Activated CD8-positive, alpha-beta memory T cell treated with anti-CD3 and anti-CD28 coated beads for 4 hours (primary cell): ENCODE measurements at regions not wholly inside any gene's neighbourhood (a gene's known extent, or its start where the extent isn't known, plus 50 kb on each side); places are given as distances from the start of the nearest gene placed in this dataset.
"Not testable (repeated sequence)": the region's sequence is repeated elsewhere in the genome, so short reads cannot be mapped to it uniquely, and the experiment has no call there.

Experiments
- DNase-seq, 2 donors: peaks; one replicate each; pipeline ENCODE4 v3.0.0-alpha.2; 2020; ENCODE audit warnings: low read depth in 2 of 2

DNA sequence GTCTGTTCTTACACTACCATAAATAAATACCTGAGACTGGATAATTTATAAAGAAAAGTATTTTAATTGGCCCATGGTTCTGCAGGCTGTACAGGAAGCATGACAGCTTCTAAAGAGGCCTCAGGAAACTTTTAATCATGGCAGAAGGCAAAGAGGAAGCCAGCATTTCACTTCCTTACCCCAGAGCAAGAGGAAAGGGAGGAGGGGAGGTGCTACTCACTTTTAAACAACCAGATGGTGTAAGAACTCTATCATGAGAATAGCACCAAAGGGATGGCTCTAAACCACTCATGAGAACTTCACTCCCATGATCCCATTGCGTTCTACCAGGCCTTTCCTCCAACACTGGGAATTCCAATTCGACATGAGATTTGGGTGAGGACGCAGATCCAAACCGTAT, 344.4 kb upstream of the SLC39A10 start:
- DNase-seq: no peak

DNA sequence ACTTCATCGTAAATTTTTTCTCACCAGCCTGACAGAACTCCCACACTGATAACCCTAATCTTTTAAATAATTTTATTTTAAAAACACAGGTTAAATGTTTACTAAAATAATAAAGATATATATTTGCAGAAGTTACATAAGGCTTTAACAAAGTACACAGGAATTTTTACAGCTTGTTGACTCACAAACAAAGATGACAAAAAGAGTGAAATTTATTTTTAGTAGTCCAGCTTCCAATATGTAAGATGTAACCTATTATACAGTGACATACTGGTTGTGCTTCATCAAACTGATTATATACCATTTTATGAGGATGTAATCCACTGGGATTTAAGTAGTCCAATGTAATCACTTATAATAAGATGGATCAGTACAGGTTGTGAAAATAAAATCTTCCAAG, 348.9 kb upstream of the SLC39A10 start:
- DNase-seq: no peak

DNA sequence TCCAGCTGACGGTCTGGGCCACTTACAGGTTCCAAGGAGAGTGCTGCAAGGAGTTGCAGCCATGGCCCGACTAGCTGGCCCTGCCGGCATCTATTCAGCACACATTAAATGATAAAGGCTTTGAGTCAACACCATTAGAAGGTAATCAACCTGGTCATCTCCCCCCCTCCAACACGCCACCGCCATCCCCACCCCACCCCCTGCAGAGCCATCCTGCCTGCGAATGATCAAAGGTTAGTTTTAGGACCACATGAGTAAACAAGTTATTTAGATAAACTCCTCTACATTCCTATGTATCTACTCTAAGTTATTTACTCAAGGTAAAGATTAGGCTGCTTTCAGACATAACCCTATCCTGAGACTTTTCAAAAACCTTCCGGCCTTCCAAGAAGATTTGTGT, 349.3 kb upstream of the SLC39A10 start:
- DNase-seq: no peak

DNA sequence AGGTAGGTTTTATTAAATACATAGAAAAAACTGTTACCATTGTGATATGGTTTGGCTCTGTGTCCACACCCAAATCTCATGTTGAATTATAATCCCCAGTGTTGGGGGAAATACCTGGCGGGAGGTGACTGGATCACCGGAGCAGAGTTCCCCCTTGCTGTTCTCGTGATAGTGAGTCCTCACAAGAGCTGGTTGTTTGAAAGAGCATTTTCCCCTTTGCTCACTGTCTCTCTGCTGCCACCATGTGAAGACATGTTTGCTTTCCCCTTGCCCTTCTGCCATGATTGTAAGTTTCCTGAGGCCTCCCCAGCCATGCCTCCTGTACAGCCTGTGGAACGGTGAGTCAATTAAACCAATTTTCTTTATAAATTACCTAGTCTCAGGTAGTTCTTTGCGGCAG, 352.7 kb upstream of the SLC39A10 start:
- no peak for DNase-seq

DNA sequence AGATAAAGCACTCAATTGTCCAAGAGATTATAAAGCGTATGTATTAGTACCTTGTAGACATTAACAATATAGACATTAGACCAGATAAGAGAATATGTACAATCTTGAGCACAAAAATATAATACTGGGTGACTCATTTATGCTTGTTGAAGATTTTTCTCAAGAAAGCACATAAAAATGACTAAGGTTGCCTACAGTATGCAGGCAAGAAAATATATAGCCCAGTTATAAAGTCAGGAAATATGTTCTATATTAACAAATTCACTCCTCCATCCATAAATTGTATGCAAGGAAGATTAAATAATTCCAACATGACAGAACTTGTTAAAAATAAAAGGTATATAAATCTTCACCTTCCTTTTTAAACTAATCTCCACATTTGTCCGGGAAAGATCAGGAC, 356.4 kb upstream of the SLC39A10 start:
- no peak for DNase-seq

DNA sequence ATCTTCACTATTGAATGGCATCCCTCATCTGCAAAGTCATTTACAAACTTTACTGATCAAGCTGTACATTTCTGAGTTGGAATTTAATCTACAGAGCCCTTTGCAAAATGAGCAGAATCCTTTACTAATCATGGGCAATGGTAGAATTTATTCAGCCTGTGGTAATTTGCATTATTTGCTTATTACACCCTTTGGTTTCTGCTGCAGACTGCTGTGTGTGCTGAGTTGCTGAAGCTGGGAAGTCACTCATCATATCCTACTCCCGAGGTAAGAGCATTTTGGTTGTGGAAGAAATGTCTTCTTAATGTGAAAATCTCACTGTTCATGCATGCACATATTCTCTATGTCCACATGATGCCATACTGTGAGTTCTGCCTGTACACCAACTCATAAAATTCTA, 357.4 kb upstream of the SLC39A10 start:
- DNase-seq: no peak

DNA sequence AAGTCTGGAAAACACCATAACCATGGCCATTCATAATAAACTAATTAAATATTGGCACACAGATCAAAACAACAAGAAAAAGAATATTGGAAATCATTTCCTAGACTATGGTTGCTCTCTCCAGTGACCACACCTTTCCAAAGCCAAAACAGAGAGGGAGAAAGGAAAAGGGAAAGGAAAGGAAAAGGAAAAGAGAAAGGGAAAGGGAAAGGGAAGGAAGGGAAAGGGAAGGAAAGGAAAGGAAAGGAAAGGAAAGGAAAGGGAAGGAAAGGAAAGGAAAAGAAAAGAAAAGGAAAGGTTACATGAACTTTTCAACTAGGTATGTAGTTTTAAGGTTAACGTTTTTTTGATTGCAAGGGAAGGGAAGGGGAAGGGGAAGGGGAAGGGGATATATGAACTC, 360.5 kb upstream of the SLC39A10 start:
- no peak for DNase-seq

DNA sequence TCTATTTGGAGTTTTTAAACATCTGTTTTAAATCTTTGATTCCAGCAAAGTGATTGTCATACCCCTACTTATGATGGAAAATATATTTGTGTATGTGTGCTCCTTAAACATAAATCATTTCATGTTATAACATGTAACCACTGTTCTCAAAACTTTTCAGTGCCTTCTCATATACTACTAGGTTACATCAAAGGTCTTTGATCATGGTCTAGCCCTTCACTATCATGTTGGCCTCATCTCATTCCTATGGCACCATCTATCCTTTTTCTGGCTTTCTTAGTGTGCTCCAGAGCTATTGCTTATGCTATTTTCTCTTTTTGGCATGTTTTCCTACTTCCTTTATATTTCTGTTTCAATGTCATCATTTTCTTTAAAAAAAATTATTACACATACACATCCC, 367.9 kb upstream of the SLC39A10 start:
- DNase-seq: no peak

DNA sequence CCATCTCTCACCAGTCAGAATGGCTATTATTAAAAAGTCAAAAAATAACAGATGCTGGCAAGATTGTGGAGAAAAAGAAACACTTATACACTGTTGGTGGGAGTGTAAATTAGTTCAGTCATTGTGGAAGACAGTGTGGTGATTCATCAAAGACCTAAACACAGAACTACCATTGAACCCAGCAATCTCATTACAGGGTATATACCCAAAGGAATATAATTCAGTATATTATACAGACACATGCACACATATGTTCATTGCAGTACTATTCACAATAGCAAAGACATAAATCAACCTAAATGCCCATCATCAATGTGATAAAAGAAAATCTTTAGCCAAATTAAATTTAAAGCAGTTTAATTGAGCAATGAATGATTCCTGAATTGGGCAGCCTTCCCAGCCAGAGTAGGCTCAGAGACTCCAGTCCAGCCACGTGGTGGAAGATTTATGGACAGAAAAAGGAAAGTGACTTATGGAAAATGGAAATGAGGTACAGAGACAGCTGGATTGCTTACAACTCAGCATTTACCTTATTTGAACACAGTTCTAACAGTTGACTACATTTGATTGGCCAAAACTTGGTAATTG, 377.1 kb upstream of the SLC39A10 start:
- no peak for DNase-seq

DNA sequence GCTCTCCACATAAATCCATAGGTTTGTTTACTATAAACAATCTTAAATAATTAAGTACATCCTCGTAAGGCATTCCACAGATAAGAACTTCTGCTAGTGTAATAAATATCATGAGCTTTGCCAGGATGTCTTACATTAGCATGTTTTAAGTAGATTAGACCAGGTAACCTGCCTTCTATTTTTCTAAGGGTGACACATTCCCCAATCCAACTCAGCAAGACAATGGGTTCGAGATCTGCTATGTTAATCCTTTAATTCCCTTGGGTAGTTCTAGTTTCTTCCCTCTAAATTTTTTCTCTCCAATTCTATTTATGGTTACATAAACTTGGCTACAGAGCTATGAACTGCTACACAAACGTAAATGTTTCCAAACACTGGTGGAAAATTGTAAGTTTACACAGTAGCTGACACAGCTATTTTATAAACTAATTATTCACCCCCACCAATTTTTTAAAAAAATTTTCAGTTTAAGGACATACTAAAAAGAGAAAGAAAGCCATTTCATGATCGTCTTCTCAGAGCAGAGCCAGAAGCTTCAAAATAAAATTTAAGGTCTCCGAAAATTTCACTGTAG, 386.5 kb upstream of the SLC39A10 start:
- DNase-seq: no peak

DNA sequence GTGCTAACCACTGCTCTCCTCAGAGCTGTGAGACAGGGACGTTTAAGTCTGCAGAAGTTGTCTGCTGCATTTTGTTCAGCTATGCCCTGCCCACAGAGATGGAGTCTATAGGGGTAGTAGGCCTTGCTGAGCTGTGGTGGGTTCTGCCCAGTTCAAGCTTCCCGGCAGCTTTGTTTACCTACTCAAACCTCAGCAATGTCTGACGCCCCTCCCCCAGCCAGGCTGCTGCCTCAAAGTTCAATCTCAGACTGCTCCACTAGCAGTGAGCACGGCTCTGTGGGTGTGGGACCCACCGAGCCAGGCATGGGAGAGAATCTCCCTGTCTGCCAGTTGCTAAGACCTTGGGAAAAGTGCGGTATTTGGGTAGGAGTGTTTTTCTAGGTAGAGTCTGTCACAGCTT, 387.8 kb upstream of the SLC39A10 start:
- no peak for DNase-seq

DNA sequence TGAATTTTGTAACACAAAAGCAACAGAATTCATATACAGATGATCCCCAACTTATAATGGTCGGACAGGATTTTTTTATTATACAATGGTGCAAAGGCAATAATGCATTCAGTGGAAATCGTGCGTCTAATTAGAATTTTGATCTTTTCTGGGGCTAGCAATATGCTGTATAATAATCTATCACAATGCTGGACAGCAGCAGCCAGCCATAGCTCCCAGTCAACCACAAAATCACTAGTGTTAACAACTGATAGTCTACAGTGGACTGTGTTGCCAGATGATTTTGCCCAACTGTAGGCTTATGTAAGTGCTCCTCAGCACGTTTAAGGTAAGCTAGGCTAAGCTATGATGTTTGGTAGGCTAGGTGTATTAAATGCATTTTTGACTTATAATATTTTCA, 399.0 kb upstream of the SLC39A10 start:
- DNase-seq: no peak

DNA sequence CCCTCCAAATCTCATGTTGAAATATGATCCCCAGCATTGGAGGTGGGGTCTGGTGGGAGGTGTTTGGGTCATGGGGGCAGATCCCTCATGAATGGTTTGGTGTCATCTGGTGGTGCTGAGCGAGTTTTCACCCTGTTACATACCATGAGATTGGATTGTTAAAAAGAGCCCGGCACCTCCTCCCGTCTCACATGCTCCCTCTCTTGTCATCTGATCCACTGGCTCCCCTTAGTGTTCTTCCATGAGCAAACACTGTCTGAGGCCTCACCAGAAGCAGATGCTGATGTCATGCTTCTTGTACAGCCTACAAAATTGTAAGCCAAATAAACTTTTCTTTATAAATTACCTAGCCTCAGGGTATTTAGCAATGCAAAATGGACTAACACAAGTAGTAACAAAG, 405.0 kb upstream of the SLC39A10 start:
- no peak for DNase-seq

DNA sequence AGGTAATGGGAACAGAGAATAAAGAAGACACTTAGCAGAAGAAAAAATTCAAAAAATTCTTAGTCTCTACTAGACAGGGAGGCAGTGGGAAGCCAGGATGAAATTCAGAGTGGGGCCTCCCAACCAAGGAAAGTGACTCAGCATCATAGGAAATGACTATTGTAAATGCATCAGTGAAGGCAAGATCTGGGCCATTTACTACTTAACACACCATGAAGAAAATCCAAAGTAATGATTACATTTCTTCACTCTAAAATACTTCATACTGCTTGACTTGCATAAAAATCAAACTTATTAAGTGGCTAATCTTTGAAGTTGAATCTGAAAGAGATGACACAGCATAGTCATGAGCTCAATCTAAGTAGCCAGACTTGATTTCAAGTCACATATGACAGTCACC, 405.8 kb upstream of the SLC39A10 start:
- DNase-seq: no peak

DNA sequence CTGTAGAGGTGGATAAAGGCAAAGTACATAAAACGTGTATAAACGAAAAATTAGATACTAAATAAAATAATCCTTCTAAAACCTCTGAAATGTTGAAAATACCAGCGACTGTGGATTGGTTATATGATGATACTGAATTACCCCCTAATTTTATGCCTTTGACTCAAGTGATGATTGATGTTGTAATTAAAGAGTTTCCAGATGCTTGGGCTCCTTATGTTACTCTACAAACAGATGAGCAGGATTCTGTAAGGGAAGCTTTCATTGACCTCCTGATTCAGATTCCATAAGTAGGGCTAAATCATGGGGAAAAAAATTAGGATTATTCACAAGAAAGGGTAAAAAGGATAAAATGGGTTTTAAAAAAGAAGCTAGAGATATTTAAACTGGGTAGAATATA, 418.2 kb upstream of the SLC39A10 start:
- no peak for DNase-seq

DNA sequence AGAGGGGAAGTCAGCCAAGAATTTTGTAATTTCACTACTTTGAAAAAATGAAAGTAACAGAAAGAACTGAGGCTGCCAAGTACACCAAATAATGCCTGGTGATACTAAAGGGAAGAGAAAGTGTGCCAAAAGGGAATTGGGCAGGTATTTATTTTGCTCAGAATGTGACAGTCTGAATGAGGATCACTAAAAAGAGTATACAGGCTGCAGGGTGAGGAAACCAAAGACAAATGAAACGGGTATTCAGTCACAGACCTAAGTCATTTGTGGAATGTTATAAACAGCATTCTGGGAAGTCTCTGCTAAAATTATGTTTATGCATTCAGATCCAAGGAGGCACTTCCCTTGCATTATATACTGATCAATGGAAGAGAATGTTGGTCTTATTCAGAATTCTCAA, 418.6 kb upstream of the SLC39A10 start:
- DNase-seq: no peak

DNA sequence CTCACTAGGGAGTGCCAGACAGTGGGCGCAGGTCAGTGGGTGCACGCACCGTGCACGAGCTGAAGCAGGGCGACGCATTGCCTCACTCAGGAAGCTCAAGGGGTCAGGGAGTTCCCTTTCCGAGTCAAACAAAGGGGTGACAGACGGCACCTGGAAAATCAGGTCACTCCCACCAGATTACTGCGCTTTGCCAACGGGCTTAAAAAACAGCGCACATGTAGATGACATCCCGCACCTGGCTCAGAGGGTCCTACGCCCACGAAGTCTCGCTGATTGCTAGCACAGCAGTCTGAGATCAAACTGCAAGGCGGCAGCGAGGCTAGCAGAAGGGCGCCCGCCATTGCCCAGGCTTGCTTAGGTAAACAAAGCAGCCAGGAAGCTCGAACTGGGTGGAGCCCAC, 428.5 kb upstream of the SLC39A10 start:
- DNase-seq: not testable (repeated sequence)

DNA sequence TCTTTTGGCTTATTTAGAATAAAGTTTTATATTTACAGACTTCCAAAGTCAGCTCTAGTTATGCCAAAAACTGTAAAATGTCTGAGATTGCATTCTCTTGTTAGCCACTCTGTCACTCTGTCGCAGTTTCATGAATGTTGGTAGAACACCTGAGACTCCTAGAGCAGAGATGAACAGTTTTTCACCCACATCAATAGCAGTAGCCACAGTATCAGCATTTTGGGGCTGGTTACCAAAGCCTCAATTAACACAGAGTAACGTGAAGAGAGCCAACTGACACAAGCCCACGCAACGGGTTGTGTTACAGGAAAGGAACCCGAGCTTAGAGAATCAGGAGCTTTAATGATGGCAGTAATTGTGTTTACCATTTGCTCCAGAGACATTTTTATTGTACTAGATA, 443.0 kb upstream of the SLC39A10 start:
- DNase-seq: no peak

DNA sequence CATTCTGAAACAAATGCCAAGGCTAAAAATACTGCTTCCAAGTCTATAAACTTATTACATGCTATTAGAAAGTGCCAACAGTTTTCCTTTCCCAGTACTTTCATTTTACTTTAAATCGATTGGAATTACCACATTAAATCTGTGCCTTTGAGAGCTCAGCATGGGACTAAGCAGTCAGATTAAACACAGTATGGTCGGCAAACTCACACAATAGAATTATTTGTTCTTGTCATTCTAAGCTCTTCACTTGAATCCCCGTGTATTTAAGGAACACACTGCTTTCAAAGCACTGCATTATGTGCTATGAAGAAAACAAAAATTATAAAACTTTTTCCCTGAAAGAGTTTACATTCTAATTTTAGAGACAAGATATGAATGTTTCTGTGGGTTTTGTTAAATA, 444.4 kb upstream of the SLC39A10 start:
- DNase-seq: no peak

DNA sequence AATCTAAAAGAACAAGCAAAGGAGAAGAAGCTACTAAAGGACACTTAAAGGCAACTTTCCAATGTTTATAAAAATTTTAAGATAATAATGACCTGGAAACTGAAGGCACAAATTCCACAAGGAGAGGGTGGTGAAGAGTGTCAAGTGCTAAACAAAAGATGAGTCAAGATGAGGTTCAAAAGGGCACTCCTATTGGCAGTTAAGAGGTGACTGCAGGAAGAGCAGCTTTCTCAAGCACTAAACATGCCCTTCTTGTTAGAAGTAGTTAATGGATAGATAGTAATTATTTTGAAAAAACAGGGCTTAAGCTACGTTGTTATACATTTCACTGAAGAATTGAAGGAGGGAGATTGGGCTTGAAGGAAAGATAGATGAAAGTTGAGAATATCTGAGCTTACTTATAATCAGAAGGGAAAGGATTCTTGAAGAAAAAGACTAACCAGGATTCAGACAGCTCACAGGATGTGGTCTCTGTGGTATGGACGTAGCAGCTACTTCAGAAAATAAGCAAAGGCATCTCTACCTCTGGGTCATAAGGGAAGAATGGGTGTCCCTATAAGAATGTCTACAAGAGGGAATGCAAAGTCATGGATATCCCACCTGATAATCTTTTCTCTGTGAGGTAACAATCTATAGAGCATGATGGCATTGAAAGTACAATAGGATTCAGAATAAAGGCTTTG, 454.7 kb upstream of the SLC39A10 start:
- no peak for DNase-seq

DNA sequence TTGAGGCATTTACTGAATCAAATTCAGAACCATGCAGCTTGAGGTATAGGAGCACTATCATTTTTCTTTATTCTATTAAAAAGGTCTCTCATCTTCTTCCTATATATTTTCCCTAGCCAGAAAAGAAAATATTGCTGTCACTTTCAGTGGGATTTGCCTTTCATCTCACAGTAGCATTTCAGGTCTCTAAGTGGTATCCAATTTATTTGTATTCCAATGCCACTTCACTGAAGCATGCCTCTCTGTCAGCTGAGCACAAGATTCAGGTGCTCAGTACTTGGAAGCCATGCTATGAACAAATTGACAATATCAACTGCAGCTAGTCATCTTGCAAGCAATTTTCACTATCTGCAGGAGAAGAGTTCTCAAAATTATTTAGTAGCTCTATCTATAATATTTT, 457.2 kb upstream of the SLC39A10 start:
- no peak for DNase-seq

DNA sequence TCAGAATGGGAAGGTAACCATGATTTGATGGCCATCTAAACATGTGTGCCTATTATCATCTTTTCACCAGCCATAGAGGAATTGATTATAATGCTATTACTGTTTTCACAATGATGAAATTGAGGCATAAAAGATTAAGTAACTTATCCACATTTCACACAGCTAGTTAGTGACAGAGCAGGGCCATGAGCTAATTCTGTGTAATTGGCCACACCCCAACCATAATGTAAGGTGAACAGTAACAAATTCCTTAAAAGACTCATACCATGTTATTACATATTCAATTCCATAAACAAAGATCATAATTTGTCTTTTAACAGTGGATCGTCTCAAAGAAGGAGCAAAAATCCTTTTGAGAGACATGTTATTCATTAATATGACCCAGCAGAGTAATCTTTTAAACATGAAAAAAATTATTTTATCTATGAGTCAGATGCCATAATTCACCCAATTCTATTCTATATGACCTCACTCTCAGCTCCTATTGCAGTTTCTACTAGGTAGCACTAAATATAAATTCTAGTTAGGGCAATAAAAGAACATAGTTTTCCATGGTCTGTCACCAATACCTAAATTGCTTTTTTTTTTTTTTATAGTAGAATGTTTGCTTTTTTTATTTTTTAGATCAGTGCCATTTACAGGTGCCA, 475.8 kb upstream of the SLC39A10 start:
- no peak for DNase-seq

DNA sequence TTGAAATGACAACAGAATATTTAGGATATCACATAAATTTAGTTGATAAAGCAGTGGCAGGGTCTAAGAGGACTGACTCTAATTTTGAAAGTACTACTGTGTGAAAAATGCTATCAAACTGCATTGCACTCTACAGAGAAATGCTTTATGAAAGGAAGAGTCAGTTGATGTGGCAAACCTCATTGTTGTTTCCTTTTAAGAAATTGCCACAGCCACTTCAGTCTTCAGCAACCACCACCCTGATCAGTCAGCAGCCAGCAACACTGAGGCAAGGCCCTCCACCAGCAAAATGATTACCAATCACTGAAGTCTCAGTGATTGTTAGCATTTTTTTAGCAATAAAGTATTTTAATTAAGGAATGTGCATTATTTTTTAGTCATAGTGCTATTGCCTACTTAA, 488.7 kb upstream of the SLC39A10 start:
- DNase-seq: no peak
